Gastrocnemius medialis (tissue), 4 donors: ENCODE measurements at regions not wholly inside any gene's neighbourhood (a gene's known extent, or its start where the extent isn't known, plus 50 kb on each side); places are given as distances from the start of the nearest gene placed in this dataset.

Experiments used
- CTCF ChIP-seq, 5 experiments: fragments of 450-650 bp in 3 of 5; fragments of 200-600 bp in 2 of 5; sonication (generic) in 2 of 5; IDR thresholded peaks in 4 of 5; conservative IDR thresholded peaks in 1 of 5; 1 replicate in 4 of 5; 2 replicates in 1 of 5; pipeline ENCODE4 v1.5.1; 2016 to 2019; ENCODE audit warnings: antibody characterized with exemption in 5 of 5, mild to moderate bottlenecking in 3 of 5, moderate library complexity in 3 of 5
- POLR2A ChIP-seq, 2 donors: fragments of 450-650 bp; IDR thresholded peaks; one replicate each; pipeline ENCODE4 v1.6.1; 2017; ENCODE audit warnings: antibody characterized with exemption in 2 of 2, mild to moderate bottlenecking in 2 of 2, moderate library complexity in 2 of 2

DNA sequence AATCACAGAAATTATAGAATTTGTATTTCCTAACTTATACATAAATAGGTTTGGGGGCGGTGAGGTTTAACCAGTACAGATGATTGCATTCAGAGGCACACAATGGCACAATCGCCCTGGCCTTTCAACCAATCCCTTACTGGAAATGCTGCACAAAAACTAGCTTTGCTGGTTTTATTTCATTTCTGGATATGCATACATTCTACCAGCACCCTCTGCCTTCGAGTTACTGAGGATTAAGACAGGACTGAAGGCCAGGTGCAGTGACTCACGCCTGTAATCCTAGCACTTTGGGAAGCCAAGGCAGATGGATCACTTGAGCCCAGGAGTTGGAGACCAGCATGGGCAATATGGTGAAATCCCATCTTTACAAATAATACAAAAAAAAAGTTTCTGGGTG lies 336.1 kb downstream of the ARRDC4 start:
- TF ChIP-seq CTCF (IDR thresholded peaks at IDR 0.05 in 4 of 5, conservative IDR thresholded peaks at IDR 0.05 in 1 of 5) (no peak), POLR2A (IDR thresholded peaks at IDR 0.05) (no peak)
